DOHH2 (cell line): ENCODE measurements at regions not wholly inside any gene's neighbourhood (a gene's known extent, or its start where the extent isn't known, plus 50 kb on each side); places are given as distances from the start of the nearest gene placed in this dataset.

ENCODE experiments used
- H3F3A ChIP-seq: fragments of 200-600 bp; sonication (generic), shearing (Covaris generic); 2 replicates; pipeline ENCODE4 v1.6.0; 2016; ENCODE audit warnings: antibody characterized with exemption, mild to moderate bottlenecking; ENCODE audit not compliant: control insufficient read depth, insufficient read depth
- H3K27ac ChIP-seq: fragments of 200-600 bp; sonication (generic); 2 replicates; pipeline ENCODE4 v1.5.1; 2014; ENCODE audit warnings: low read depth, mild to moderate bottlenecking, low read length, moderate library complexity
- H3K27me3 ChIP-seq: fragments of 200-600 bp; sonication (generic); 2 replicates; pipeline ENCODE4 v1.6.1; 2014; ENCODE audit warnings: mild to moderate bottlenecking, low read length, mixed read lengths; ENCODE audit not compliant: control insufficient read depth
- H3K36me3 ChIP-seq: fragments of 200-600 bp; sonication (generic); 2 replicates; pipeline ENCODE4 v1.6.1; 2014; ENCODE audit warnings: mild to moderate bottlenecking, low read length, moderate library complexity, mixed read lengths; ENCODE audit not compliant: control insufficient read depth
- H3K4me1 ChIP-seq: fragments of 200-600 bp; sonication (generic); 2 replicates; pipeline ENCODE4 v1.6.1; 2014; ENCODE audit warnings: mild to moderate bottlenecking, low read length, mixed read lengths; ENCODE audit not compliant: control insufficient read depth
- H3K4me2 ChIP-seq: fragments of 200-600 bp; sonication (generic); 2 replicates; pipeline ENCODE4 v1.6.0; 2014; ENCODE audit warnings: mild to moderate bottlenecking, low read length, moderate library complexity
- H3K4me3 ChIP-seq: fragments of 200-600 bp; sonication (generic); 2 replicates; pipeline ENCODE4 v1.5.1; 2014; ENCODE audit warnings: mild to moderate bottlenecking, low read length, mixed read lengths
- H3K79me2 ChIP-seq: fragments of 200-600 bp; sonication (generic); 2 replicates; pipeline ENCODE4 v1.6.1; 2014; ENCODE audit warnings: mild to moderate bottlenecking, low read length, mixed read lengths; ENCODE audit not compliant: control insufficient read depth
- H3K9me2 ChIP-seq: fragments of 200-600 bp; sonication (generic); replicated peaks from 2 replicates; pipeline ENCODE4 v1.6.1; 2014; ENCODE audit warnings: mild to moderate bottlenecking, low read length, mixed read lengths; ENCODE audit not compliant: control insufficient read depth
- H3K9me3 ChIP-seq: fragments of 200-600 bp; sonication (generic); 2 replicates; pipeline ENCODE4 v1.6.1; 2014; ENCODE audit warnings: antibody characterized with exemption, low read length, mixed read lengths; ENCODE audit not compliant: control insufficient read depth, insufficient read depth
- H4K20me1 ChIP-seq: fragments of 200-600 bp; sonication (generic); 2 replicates; pipeline ENCODE4 v1.6.0; 2014; ENCODE audit warnings: low read depth, mild to moderate bottlenecking, antibody characterized with exemption, low read length, moderate library complexity; ENCODE audit not compliant: control insufficient read depth, insufficient read depth
- EZH2phosphoT487 ChIP-seq: fragments of 200-600 bp; sonication (generic); IDR thresholded peaks from 2 replicates; pipeline ENCODE4 v1.6.1; 2017; ENCODE audit warnings: borderline replicate concordance, mild to moderate bottlenecking, antibody characterized with exemption, low read length, moderate library complexity, mixed read lengths
- TF ChIP-seq, protein P1 (sequence below): fragments of 200-600 bp; sonication (generic); IDR thresholded peaks from one replicate; pipeline ENCODE4 v1.5.1; 2014; ENCODE audit warnings: antibody characterized with exemption, mild to moderate bottlenecking, low read depth, low read length; ENCODE audit not compliant: poor library complexity, severe bottlenecking

DNA sequence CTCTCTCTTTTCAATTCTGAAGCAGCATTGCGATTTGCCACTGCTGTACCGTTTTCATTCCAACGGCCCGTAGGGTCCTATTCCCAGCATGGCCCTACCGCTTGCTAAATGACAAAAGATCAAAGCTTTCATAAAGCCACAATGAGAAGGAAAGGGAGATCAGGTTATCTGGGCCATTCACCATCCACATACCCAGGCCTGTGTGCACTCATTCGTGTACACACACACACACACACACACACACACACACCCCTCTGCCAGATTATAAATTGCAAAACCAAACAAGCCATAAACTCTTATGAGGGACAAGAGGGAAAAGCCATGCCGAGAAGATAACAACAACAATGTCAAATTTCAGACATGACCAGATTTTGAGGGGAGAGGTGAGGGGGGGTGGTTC, 282.3 kb downstream of the BCL11A start:
- Histone ChIP-seq H3K4me2 (no peak overlapping the region), H3F3A (no peaks in the 10 kb centered on the region), H3K9me2 (no peaks in the 10 kb centered on the region), H3K27ac (no peak overlapping the region), H3K27me3 (no peaks in the 10 kb centered on the region), H3K4me1 (no peaks in the 10 kb centered on the region), H3K79me2 (no peaks in the 10 kb centered on the region), H3K4me3 (no peak overlapping the region), H4K20me1 (no peaks in the 10 kb centered on the region), H3K9me3 (peaks cover 5% of the 10 kb centered on the region; the same call in 1 of the 2 replicates), H3K36me3 (no peaks in the 10 kb centered on the region)
- no peak for TF ChIP-seq EZH2phosphoT487

DNA sequence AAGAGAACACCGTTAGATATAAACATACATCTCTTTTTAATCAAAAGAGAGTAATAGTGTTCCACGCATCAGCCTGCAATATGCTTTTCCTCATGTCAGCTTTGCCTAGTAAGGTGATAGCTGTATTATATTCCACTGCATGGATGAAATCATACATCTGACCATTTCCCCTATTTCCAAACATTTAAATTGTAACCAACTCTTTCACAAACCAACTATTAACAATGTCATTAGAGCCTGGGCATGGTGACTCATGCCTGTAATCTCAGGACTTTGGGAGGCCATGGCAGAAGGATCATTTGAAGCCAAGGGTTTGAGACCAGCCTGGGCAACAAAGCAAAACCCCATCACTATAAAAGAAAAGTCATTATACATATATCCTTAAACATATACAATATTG, 284.8 kb downstream of the BCL11A start:
- H3K36me3 ChIP-seq = no peaks in the 10 kb centered on the region
- H3K79me2 ChIP-seq = no peaks in the 10 kb centered on the region
- H3K27me3 ChIP-seq = no peaks in the 10 kb centered on the region
- no peaks in the 10 kb centered on the region for H3K4me1 ChIP-seq
- no peak overlapping the region for H3K4me3 ChIP-seq
- no peaks in the 10 kb centered on the region for H4K20me1 ChIP-seq
- no peaks in the 10 kb centered on the region for H3K9me3 ChIP-seq
- TF ChIP-seq EZH2phosphoT487 = no peak
- TF ChIP-seq, protein P1, sequence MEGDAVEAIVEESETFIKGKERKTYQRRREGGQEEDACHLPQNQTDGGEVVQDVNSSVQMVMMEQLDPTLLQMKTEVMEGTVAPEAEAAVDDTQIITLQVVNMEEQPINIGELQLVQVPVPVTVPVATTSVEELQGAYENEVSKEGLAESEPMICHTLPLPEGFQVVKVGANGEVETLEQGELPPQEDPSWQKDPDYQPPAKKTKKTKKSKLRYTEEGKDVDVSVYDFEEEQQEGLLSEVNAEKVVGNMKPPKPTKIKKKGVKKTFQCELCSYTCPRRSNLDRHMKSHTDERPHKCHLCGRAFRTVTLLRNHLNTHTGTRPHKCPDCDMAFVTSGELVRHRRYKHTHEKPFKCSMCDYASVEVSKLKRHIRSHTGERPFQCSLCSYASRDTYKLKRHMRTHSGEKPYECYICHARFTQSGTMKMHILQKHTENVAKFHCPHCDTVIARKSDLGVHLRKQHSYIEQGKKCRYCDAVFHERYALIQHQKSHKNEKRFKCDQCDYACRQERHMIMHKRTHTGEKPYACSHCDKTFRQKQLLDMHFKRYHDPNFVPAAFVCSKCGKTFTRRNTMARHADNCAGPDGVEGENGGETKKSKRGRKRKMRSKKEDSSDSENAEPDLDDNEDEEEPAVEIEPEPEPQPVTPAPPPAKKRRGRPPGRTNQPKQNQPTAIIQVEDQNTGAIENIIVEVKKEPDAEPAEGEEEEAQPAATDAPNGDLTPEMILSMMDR = no peak
- no peaks in the 10 kb centered on the region for H3K9me2 ChIP-seq
- H3K27ac ChIP-seq = no peak overlapping the region
- no peak overlapping the region for H3K4me2 ChIP-seq
- H3F3A ChIP-seq = no peaks in the 10 kb centered on the region

DNA sequence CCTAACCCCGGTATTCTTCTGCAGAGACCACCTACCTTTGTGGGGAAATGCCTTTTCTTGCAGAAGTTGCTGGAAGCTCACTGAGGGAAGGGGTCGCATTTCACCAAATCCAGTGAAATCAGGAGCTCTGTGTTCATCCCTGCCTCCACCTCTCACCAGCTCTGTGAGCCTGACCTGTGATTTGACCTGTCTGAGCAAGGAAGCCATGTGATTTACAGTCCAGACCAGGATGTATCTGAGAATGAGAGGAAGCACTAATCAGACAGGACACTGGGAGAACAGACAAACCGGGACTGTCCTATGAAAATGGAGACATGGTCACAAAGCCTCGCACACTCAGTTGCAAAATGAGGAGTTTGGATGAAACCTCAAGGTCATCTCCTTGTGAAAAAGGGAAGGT, 285.4 kb downstream of the BCL11A start:
- Histone ChIP-seq H3K9me2 (no peaks in the 10 kb centered on the region), H3K27me3 (no peaks in the 10 kb centered on the region), H3K27ac (no peak overlapping the region), H3K79me2 (no peaks in the 10 kb centered on the region), H3K4me3 (no peak overlapping the region), H3K4me2 (no peak overlapping the region), H4K20me1 (no peaks in the 10 kb centered on the region), H3F3A (no peaks in the 10 kb centered on the region), H3K9me3 (no peaks in the 10 kb centered on the region), H3K36me3 (no peaks in the 10 kb centered on the region), H3K4me1 (no peaks in the 10 kb centered on the region)
- no peak for TF ChIP-seq EZH2phosphoT487
- TF ChIP-seq, protein P1 = no peak

DNA sequence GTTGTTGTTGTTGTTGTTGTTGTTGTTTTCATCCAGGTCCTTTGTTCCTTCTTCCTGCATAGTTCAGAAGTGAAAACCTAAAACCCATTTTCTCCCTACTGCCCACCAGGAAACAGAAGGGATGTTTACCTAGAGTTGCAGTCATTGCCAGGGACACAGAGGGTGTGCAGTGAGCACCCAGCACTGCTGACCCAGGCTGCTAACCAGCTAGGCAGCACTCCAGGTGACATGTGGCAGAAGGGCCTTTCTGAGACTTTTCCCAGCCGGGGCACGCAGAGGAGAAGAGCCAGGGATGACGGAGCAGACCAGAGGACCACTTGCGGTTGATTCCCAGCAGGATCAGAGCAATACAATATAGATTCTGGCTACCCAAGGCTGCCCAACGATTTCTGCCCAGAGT, 286.3 kb downstream of the BCL11A start:
- H3F3A ChIP-seq = no peaks in the 10 kb centered on the region
- H4K20me1 ChIP-seq = no peaks in the 10 kb centered on the region
- no peaks in the 10 kb centered on the region for H3K9me2 ChIP-seq
- no peaks in the 10 kb centered on the region for H3K27me3 ChIP-seq
- no peaks in the 10 kb centered on the region for H3K9me3 ChIP-seq
- H3K4me1 ChIP-seq = no peaks in the 10 kb centered on the region
- TF ChIP-seq, protein P1 = no peak
- no peak for TF ChIP-seq EZH2phosphoT487
- H3K4me2 ChIP-seq = no peak overlapping the region
- H3K4me3 ChIP-seq = no peak overlapping the region
- no peaks in the 10 kb centered on the region for H3K36me3 ChIP-seq
- H3K79me2 ChIP-seq = no peaks in the 10 kb centered on the region
- no peak overlapping the region for H3K27ac ChIP-seq
